Loucy (cell line): ENCODE measurements at regions not wholly inside any gene's neighbourhood (a gene's known extent, or its start where the extent isn't known, plus 50 kb on each side); places are given as distances from the start of the nearest gene placed in this dataset.

Experiments
- CTCF ChIP-seq: fragments of 200-600 bp; sonication (generic); conservative IDR thresholded peaks from 2 replicates; pipeline ENCODE4 v1.5.1; 2014; ENCODE audit warnings: mild to moderate bottlenecking, antibody characterized with exemption, low read length
- EZH2phosphoT487 ChIP-seq: fragments of 200-600 bp; IDR thresholded peaks from 2 replicates; pipeline ENCODE4 v1.6.1; 2018; ENCODE audit warnings: antibody characterized with exemption, mild to moderate bottlenecking, moderate library complexity, borderline replicate concordance

- TF ChIP-seq CTCF (no peak), EZH2phosphoT487 (no peak)
Observed at GRCh38 chr15:62342959-62343358, 177.9 kb upstream of the C2CD4B start.
